ENCODE measurements at regions not wholly inside any gene's neighbourhood (a gene's known extent, or its start where the extent isn't known, plus 50 kb on each side); places are given as distances from the start of the nearest gene placed in this dataset.

DNA sequence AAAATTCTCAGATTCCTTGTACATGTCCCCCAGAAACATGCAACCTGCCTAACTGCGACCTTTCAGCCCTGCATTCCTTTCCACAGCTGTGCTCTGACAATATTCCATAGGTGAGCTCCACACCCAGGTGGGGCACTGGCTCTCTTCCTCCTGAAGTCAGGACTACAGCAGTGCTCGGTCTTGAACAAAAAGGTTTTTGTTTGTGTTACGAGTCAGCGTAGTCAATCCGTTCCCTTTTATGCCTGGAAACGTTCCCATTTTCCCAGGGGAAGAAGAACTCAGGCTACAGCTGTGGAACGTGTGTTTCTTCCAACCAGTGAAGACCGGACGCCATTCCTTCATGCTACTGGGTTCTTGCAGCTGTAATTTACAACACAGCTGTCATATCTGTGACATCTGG is 52.4 kb upstream of the PFKP start:
- Mint-ChIP-seq H3K4me1 (peaks cover 4% of the 10 kb centered on the region in 2 experiments), H3K27ac (no peak overlapping the region), H3K27me3 (ENCODE audit: low read depth) (peaks cover 3% of the 10 kb centered on the region), H3K9me3 (peaks cover 2 to 3% of the 10 kb centered on the region in 2 experiments; a peak in 1 of 5 replicates), H3K36me3 (ENCODE audit: insufficient read depth in 1 of 3, low read depth in 3 of 3) (no peaks in the 10 kb centered on the region), H3K4me3 (no peak overlapping the region)
- H3K23ac ChIP-seq (ENCODE audit: insufficient read length, low read depth, low read length), result no peak overlapping the region
- no peak for DNase-seq
- H3K14ac ChIP-seq (ENCODE audit: insufficient read depth, low read length), result no peak overlapping the region
- no peak overlapping the region for H2AK5ac ChIP-seq (ENCODE audit: insufficient read length, low read length)
- H3K4me2 ChIP-seq (ENCODE audit: insufficient read depth, insufficient read length, low read length), result no peak overlapping the region
- H3K9ac ChIP-seq (ENCODE audit: extremely low read depth, insufficient read length, low read length), result no peak overlapping the region
- WGBS (ENCODE audit: extremely low coverage, insufficient read length, low lambda C conversion rate), result no CpG with 5 or more reads among the region's 9 CpGs
- TF ChIP-seq, protein P1, sequence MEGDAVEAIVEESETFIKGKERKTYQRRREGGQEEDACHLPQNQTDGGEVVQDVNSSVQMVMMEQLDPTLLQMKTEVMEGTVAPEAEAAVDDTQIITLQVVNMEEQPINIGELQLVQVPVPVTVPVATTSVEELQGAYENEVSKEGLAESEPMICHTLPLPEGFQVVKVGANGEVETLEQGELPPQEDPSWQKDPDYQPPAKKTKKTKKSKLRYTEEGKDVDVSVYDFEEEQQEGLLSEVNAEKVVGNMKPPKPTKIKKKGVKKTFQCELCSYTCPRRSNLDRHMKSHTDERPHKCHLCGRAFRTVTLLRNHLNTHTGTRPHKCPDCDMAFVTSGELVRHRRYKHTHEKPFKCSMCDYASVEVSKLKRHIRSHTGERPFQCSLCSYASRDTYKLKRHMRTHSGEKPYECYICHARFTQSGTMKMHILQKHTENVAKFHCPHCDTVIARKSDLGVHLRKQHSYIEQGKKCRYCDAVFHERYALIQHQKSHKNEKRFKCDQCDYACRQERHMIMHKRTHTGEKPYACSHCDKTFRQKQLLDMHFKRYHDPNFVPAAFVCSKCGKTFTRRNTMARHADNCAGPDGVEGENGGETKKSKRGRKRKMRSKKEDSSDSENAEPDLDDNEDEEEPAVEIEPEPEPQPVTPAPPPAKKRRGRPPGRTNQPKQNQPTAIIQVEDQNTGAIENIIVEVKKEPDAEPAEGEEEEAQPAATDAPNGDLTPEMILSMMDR (conservative IDR thresholded peaks at IDR 0.05), result no peak
- H4K8ac ChIP-seq (replicated peaks; ENCODE audit: insufficient read length, low read depth, low read length), result no peak overlapping the region
- no peak overlapping the region for H2BK120ac ChIP-seq (ENCODE audit: low read depth, low read length, poor library complexity, severe bottlenecking)
- H2AFZ ChIP-seq (ENCODE audit: low read length), result no peak overlapping the region
- no peaks in the 10 kb centered on the region for H3K27me3 ChIP-seq (ENCODE audit: insufficient read depth, low read length)
- H3T11ph ChIP-seq (ENCODE audit: low read length), result no peak overlapping the region
- no peaks in the 10 kb centered on the region for H3K79me2 ChIP-seq (ENCODE audit: insufficient read depth, low read length)
- H3K9me3 ChIP-seq (ENCODE audit: control insufficient read depth, low read depth, low read length), result no peaks in the 10 kb centered on the region
- H2BK5ac ChIP-seq (ENCODE audit: insufficient read length, low read length), result no peak overlapping the region
- no peak overlapping the region for H3K27ac ChIP-seq (ENCODE audit: insufficient read length, low read depth, low read length)
- no peak overlapping the region for H4K91ac ChIP-seq (ENCODE audit: insufficient read length, low read depth, low read length)
- H2BK15ac ChIP-seq (ENCODE audit: low read depth, low read length), result 0 out of 2 replicates have a peak overlapping the region, but pooled peaks have one; percentile 19
- H2BK20ac ChIP-seq (ENCODE audit: low read depth, low read length, poor library complexity, severe bottlenecking), result no peak overlapping the region
- H3K79me1 ChIP-seq (ENCODE audit: insufficient read depth, low read depth, low read length, poor library complexity, severe bottlenecking), result no peaks in the 10 kb centered on the region
- no peak overlapping the region for H4K5ac ChIP-seq (ENCODE audit: insufficient read length, low read depth, low read length)
- no peak overlapping the region for H3K56ac ChIP-seq (ENCODE audit: insufficient read length, low read depth, low read length)
- H4K20me1 ChIP-seq (ENCODE audit: control insufficient read depth, insufficient read depth, insufficient read length), result no peaks in the 10 kb centered on the region
- no peak overlapping the region for H3K4ac ChIP-seq (ENCODE audit: low read depth, low read length)
- no peak overlapping the region for H2BK12ac ChIP-seq (ENCODE audit: insufficient read length, low read depth, low read length)
- H3K18ac ChIP-seq (ENCODE audit: insufficient read length, low read depth, low read length), result no peak overlapping the region
- H3K23me2 ChIP-seq (ENCODE audit: insufficient read length, low read depth, low read length, poor library complexity, severe bottlenecking), result no peaks in the 10 kb centered on the region
- H3K4me1 ChIP-seq (ENCODE audit: insufficient read depth, low read length), result no peaks in the 10 kb centered on the region
